LoVo (cell line): ENCODE measurements at regions not wholly inside any gene's neighbourhood (a gene's known extent, or its start where the extent isn't known, plus 50 kb on each side); places are given as distances from the start of the nearest gene placed in this dataset.

Source experiments
- DNase-seq: peaks from one replicate; pipeline ENCODE4 v3.0.0-alpha.2; 2016; ENCODE audit warnings: low spot score

- DNase-seq = no peak
Observed at GRCh38 chr9:75540185-75540584, 350.3 kb upstream of the PCSK5 start.

- DNase-seq = no peak
Observed at GRCh38 chr9:75541734-75542133, 348.7 kb upstream of the PCSK5 start.

GRCh38 chr9:75544815-75545214, 345.7 kb upstream of the PCSK5 start:
- no peak for DNase-seq

- no peak for DNase-seq
Observed at GRCh38 chr9:75545287-75545686, 345.2 kb upstream of the PCSK5 start.

GRCh38 chr9:75548871-75549270, 341.6 kb upstream of the PCSK5 start:
- no peak for DNase-seq

GRCh38 chr9:75551861-75552260, 338.6 kb upstream of the PCSK5 start:
- no peak for DNase-seq

GRCh38 chr9:75552941-75553340, 337.5 kb upstream of the PCSK5 start:
- no peak for DNase-seq

GRCh38 chr9:75566813-75567212, 323.7 kb upstream of the PCSK5 start:
- peak; percentile 65 for DNase-seq

GRCh38 chr9:75570538-75570937, 319.9 kb upstream of the PCSK5 start:
- DNase-seq = no peak

- no peak for DNase-seq
Observed at GRCh38 chr9:75574569-75574968, 315.9 kb upstream of the PCSK5 start.

GRCh38 chr9:75582870-75583269, 307.6 kb upstream of the PCSK5 start:
- no peak for DNase-seq

GRCh38 chr9:75588808-75589207, 301.7 kb upstream of the PCSK5 start:
- no peak for DNase-seq

GRCh38 chr9:75589497-75589896, 301.0 kb upstream of the PCSK5 start:
- no peak for DNase-seq

- DNase-seq = no peak
Observed at GRCh38 chr9:75591972-75592371, 298.5 kb upstream of the PCSK5 start.

GRCh38 chr9:75592586-75592985, 297.9 kb upstream of the PCSK5 start:
- no peak for DNase-seq

- no peak for DNase-seq
Observed at GRCh38 chr9:75593920-75594319, 296.6 kb upstream of the PCSK5 start.

GRCh38 chr9:75599126-75599525, 291.3 kb upstream of the PCSK5 start:
- no peak for DNase-seq

- no peak for DNase-seq
Observed at GRCh38 chr9:75601280-75601679, 289.2 kb upstream of the PCSK5 start.

GRCh38 chr9:75602060-75602459, 288.4 kb upstream of the PCSK5 start:
- DNase-seq = no peak

GRCh38 chr9:75604661-75605060, 285.8 kb upstream of the PCSK5 start:
- no peak for DNase-seq

GRCh38 chr9:75607521-75607920, 283.0 kb upstream of the PCSK5 start:
- DNase-seq = no peak

GRCh38 chr9:75609401-75609800, 281.1 kb upstream of the PCSK5 start:
- DNase-seq = no peak

- DNase-seq = no peak
Observed at GRCh38 chr9:75610246-75610645, 280.2 kb upstream of the PCSK5 start.

- no peak for DNase-seq
Observed at GRCh38 chr9:75612205-75612604, 278.3 kb upstream of the PCSK5 start.

- no peak for DNase-seq
Observed at GRCh38 chr9:75612754-75613153, 277.7 kb upstream of the PCSK5 start.
